OCI-LY1 (cell line): ENCODE measurements at regions not wholly inside any gene's neighbourhood (a gene's known extent, or its start where the extent isn't known, plus 50 kb on each side); places are given as distances from the start of the nearest gene placed in this dataset.

Experiments used
- H2AFZ ChIP-seq: fragments of 200-600 bp; sonication (generic), shearing (Covaris generic); 2 replicates; pipeline ENCODE4 v1.6.0; 2014; ENCODE audit warnings: antibody characterized with exemption, mild to moderate bottlenecking, low read length
- H3F3A ChIP-seq: fragments of 200-600 bp; sonication (generic), shearing (Covaris generic); 2 replicates; pipeline ENCODE4 v1.6.0; 2014; ENCODE audit warnings: mild to moderate bottlenecking, antibody characterized with exemption, low read length, moderate library complexity; ENCODE audit not compliant: insufficient read depth
- H3K27ac ChIP-seq: fragments of 200-600 bp; sonication (generic); 2 replicates; pipeline ENCODE4 v1.5.1; 2014; ENCODE audit warnings: low read length, mixed run types, mild to moderate bottlenecking, low read depth; ENCODE audit not compliant: poor library complexity, severe bottlenecking
- H3K27me3 ChIP-seq: fragments of 200-600 bp; sonication (generic); 2 replicates; pipeline ENCODE4 v1.6.0; 2014; ENCODE audit warnings: antibody characterized with exemption, mild to moderate bottlenecking, low read length, moderate library complexity; ENCODE audit not compliant: insufficient read depth
- H3K36me3 ChIP-seq: fragments of 200-600 bp; sonication (generic); 2 replicates; pipeline ENCODE4 v1.6.1; 2014; ENCODE audit warnings: mild to moderate bottlenecking, antibody characterized with exemption, low read length, moderate library complexity, mixed read lengths; ENCODE audit not compliant: insufficient read depth
- H3K4me1 ChIP-seq: fragments of 200-600 bp; sonication (generic); 2 replicates; pipeline ENCODE4 v1.5.1; 2014; ENCODE audit warnings: mild to moderate bottlenecking, low read length, moderate library complexity; ENCODE audit not compliant: insufficient read depth, severe bottlenecking
- H3K4me2 ChIP-seq: fragments of 200-600 bp; sonication (generic), shearing (Covaris generic); 2 replicates; pipeline ENCODE4 v1.6.1; 2014; ENCODE audit warnings: low read length
- H3K4me3 ChIP-seq: fragments of 200-600 bp; sonication (generic); 2 replicates; pipeline ENCODE4 v1.5.1; 2014; ENCODE audit warnings: low read length, low read depth, mild to moderate bottlenecking, mixed read lengths; ENCODE audit not compliant: poor library complexity, severe bottlenecking
- H3K79me2 ChIP-seq: fragments of 200-600 bp; shearing (Covaris generic); 2 replicates; pipeline ENCODE4 v1.6.1; 2016; ENCODE audit warnings: mixed run types, low read length, mixed read lengths; ENCODE audit not compliant: insufficient read depth
- H3K9ac ChIP-seq: fragments of 200-600 bp; sonication (generic), shearing (Covaris generic); 2 replicates; pipeline ENCODE4 v1.6.1; 2014; ENCODE audit warnings: mild to moderate bottlenecking, low read length, mixed read lengths
- H3K9me2 ChIP-seq: fragments of 200-600 bp; sonication (generic), shearing (Covaris generic); 2 replicates; pipeline ENCODE4 v1.6.1; 2014; ENCODE audit warnings: low read depth, mild to moderate bottlenecking, low read length, mixed read lengths
- H3K9me3 ChIP-seq: fragments of 200-600 bp; shearing (Covaris generic); 2 replicates; pipeline ENCODE4 v1.6.1; 2014; ENCODE audit warnings: low read length, mixed read lengths
- H4K20me1 ChIP-seq: fragments of 200-600 bp; sonication (generic), shearing (Covaris generic); 2 replicates; pipeline ENCODE4 v1.6.0; 2016; ENCODE audit warnings: mild to moderate bottlenecking, low read length; ENCODE audit not compliant: insufficient read depth
- CTCF ChIP-seq: fragments of 200-600 bp; sonication (generic), shearing (Covaris generic); IDR thresholded peaks from 2 replicates; pipeline ENCODE4 v1.5.1; 2017; ENCODE audit warnings: mild to moderate bottlenecking, antibody characterized with exemption, low read length, moderate library complexity, mixed read lengths
- EZH2 ChIP-seq: fragments of 200-600 bp; sonication (generic), shearing (Covaris generic); IDR thresholded peaks from 2 replicates; pipeline ENCODE4 v1.8.0; 2017; ENCODE audit warnings: borderline replicate concordance, mixed run types, mild to moderate bottlenecking, antibody characterized with exemption, low read length, moderate library complexity, mixed read lengths

DNA sequence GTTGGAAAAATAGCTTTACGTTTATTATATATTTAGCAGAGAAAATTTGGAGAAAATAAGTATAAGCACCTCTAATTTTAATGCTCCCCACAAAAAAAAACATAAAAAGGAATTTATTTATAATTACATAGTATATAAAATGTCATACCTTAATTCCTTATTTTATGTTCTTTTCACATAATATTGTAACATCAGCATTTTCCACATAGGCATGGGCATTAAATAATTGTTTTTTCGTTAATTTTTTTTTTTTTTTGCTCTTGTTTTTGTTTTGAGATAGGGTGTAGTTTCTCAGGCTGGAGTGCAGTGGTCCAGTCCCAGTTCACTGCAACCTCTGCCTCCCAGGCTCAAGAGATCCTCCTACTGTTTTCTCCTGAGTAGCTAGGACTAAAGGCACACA, 329.8 kb upstream of the FOXG1 start:
- Histone ChIP-seq H3K4me2 (no peak overlapping the region), H2AFZ (no peak overlapping the region), H3K79me2 (no peaks in the 10 kb centered on the region), H3K4me1 (no peaks in the 10 kb centered on the region), H4K20me1 (no peaks in the 10 kb centered on the region), H3K9me2 (no peaks in the 10 kb centered on the region), H3K27ac (no peak overlapping the region), H3K9ac (no peak overlapping the region), H3K27me3 (no peaks in the 10 kb centered on the region), H3K4me3 (no peak overlapping the region), H3F3A (no peaks in the 10 kb centered on the region), H3K9me3 (no peaks in the 10 kb centered on the region), H3K36me3 (no peaks in the 10 kb centered on the region)
- no peak for TF ChIP-seq CTCF
- TF ChIP-seq EZH2: no peak

DNA sequence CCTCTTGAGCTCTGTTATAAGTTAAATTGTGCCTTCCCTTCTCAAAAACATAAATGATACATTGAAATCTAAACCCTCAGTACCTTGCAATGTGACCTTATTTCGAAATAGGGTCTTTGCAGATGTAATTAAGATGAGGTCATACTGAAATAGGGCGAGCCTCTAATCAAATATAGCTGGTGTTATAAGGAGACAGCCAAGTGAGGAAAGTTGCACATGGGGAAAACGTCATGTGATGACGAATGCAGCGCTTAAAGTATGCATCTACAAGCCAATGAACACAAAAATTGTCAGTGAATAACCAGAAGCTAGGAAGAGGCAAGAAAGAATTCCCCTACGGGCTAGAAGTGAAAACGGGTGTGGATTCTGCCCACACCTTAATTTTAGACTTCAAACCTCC, 305.2 kb upstream of the FOXG1 start:
- Histone ChIP-seq H2AFZ (no peak overlapping the region), H3K4me3 (no peak overlapping the region), H3K79me2 (no peaks in the 10 kb centered on the region), H3K9me2 (no peaks in the 10 kb centered on the region), H3K9ac (no peak overlapping the region), H3F3A (no peaks in the 10 kb centered on the region), H3K27me3 (no peaks in the 10 kb centered on the region), H3K9me3 (no peaks in the 10 kb centered on the region), H3K4me1 (no peaks in the 10 kb centered on the region), H3K4me2 (no peak overlapping the region), H3K27ac (no peak overlapping the region), H4K20me1 (no peaks in the 10 kb centered on the region), H3K36me3 (no peaks in the 10 kb centered on the region)
- TF ChIP-seq EZH2: no peak
- no peak for TF ChIP-seq CTCF

GRCh38 chr14:28467611-28468010, 299.0 kb upstream of the FOXG1 start:
- Histone ChIP-seq H3K4me3 (no peak overlapping the region), H2AFZ (no peak overlapping the region), H3K36me3 (no peaks in the 10 kb centered on the region), H3K79me2 (no peaks in the 10 kb centered on the region), H3K27ac (no peak overlapping the region), H3K4me2 (no peak overlapping the region), H4K20me1 (no peaks in the 10 kb centered on the region), H3K27me3 (no peaks in the 10 kb centered on the region), H3F3A (no peaks in the 10 kb centered on the region), H3K9me2 (no peaks in the 10 kb centered on the region), H3K4me1 (no peaks in the 10 kb centered on the region), H3K9ac (no peak overlapping the region), H3K9me3 (no peaks in the 10 kb centered on the region)
- TF ChIP-seq EZH2: no peak
- no peak for TF ChIP-seq CTCF
